ENCODE measurements at regions not wholly inside any gene's neighbourhood (a gene's known extent, or its start where the extent isn't known, plus 50 kb on each side); places are given as distances from the start of the nearest gene placed in this dataset.

GRCh38 chr15:47945872-47946650, 174.7 kb upstream of the SLC24A5 start:
- ATAC-seq (no peak), DNase-seq (no peak)
- Histone ChIP-seq H3K36me3 (replicated peaks in 1 of 2; ENCODE audit: insufficient read depth in 1 of 2, low read depth in 2 of 2) (no peaks in the 10 kb centered on the region), H3K27ac (no peak overlapping the region), H3K4me1 (no peaks in the 10 kb centered on the region), H3K9me3 (no peaks in the 10 kb centered on the region), H3K4me3 (no peak overlapping the region), H3K27me3 (no peaks in the 10 kb centered on the region)
- 76 to 80% methylated on average over 6 of the region's 6 CpGs for WGBS, 2 donors
- TF ChIP-seq POLR2A (IDR thresholded peaks at IDR 0.05) = no peak
- intact Hi-C loops (cut with DNase I) = no loop called here

- ATAC-seq = no peak
- no peaks in the 10 kb centered on the region for H3K9me3 ChIP-seq
- H3K27me3 ChIP-seq = no peaks in the 10 kb centered on the region
- TF ChIP-seq CTCF (IDR thresholded peaks at IDR 0.05) = no peak
- TF ChIP-seq POLR2A (IDR thresholded peaks at IDR 0.05) = no peak
- DNase-seq = no peak
- WGBS, 2 donors = 85 to 98% methylated on average over 4 of the region's 4 CpGs
- no peak overlapping the region for H3K27ac ChIP-seq
- H3K36me3 ChIP-seq (replicated peaks in 1 of 2; ENCODE audit: insufficient read depth in 1 of 2, low read depth in 2 of 2) = no peaks in the 10 kb centered on the region
- H3K4me3 ChIP-seq = no peak overlapping the region
- intact Hi-C loops (cut with DNase I) = no loop called here
- no peaks in the 10 kb centered on the region for H3K4me1 ChIP-seq
Measured at GRCh38 chr15:47949815-47950214, 171.0 kb upstream of the SLC24A5 start.

GRCh38 chr15:47950447-47950846, 170.3 kb upstream of the SLC24A5 start:
- 91 to 94% methylated on average over 2 of the region's 2 CpGs for WGBS, 2 donors
- no peaks in the 10 kb centered on the region for H3K36me3 ChIP-seq (replicated peaks in 1 of 2; ENCODE audit: insufficient read depth in 1 of 2, low read depth in 2 of 2)
- intact Hi-C loops (cut with DNase I) = no loop called here
- H3K27ac ChIP-seq = no peak overlapping the region
- DNase-seq (no peak), ATAC-seq (no peak)
- H3K4me3 ChIP-seq = no peak overlapping the region
- no peaks in the 10 kb centered on the region for H3K9me3 ChIP-seq
- no peaks in the 10 kb centered on the region for H3K4me1 ChIP-seq
- no peaks in the 10 kb centered on the region for H3K27me3 ChIP-seq
- TF ChIP-seq POLR2A (IDR thresholded peaks at IDR 0.05) = no peak
- no peak for TF ChIP-seq CTCF (IDR thresholded peaks at IDR 0.05)

- H3K4me1 ChIP-seq = no peaks in the 10 kb centered on the region
- H3K36me3 ChIP-seq (replicated peaks in 1 of 2; ENCODE audit: insufficient read depth in 1 of 2, low read depth in 2 of 2) = no peaks in the 10 kb centered on the region
- no peak overlapping the region for H3K27ac ChIP-seq
- TF ChIP-seq POLR2A (IDR thresholded peaks at IDR 0.05) (no peak), CTCF (IDR thresholded peaks at IDR 0.05) (no peak)
- DNase-seq (no peak), ATAC-seq (no peak)
- intact Hi-C loops (cut with DNase I) = no loop called here
- no peaks in the 10 kb centered on the region for H3K27me3 ChIP-seq
- H3K9me3 ChIP-seq = no peaks in the 10 kb centered on the region
- 93 to 100% methylated on average over 2 of the region's 2 CpGs for WGBS, 2 donors
- H3K4me3 ChIP-seq = no peak overlapping the region
Measured at GRCh38 chr15:47951781-47952180, 169.0 kb upstream of the SLC24A5 start.

DNA sequence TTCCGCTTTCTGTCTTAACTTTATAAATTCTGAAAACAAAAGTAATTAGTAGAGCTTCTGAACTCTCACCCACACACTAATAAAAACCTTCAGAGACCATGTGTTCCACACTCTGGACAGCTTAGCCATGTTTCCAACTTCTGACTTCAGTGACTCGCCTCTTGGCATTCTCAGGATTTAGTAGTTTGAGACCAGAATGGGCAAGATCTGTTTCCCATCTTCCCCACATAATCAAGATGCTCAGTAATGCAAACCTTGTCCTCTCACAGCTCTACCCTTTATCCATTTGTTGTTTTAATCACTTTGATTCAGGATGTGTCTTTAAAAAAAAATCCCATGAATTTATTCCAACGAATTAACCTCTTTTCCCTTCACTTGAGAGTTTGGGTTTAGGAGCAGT, 166.6 kb upstream of the SLC24A5 start:
- DNase-seq (no peak), ATAC-seq (no peak)
- 83 to 84% methylated on average over 3 of the region's 3 CpGs for WGBS, 2 donors
- H3K4me3 ChIP-seq = no peak overlapping the region
- intact Hi-C loops (cut with DNase I) = no loop called here
- TF ChIP-seq POLR2A (IDR thresholded peaks at IDR 0.05) (no peak), CTCF (IDR thresholded peaks at IDR 0.05) (no peak)
- H3K4me1 ChIP-seq = no peaks in the 10 kb centered on the region
- H3K27ac ChIP-seq = no peak overlapping the region
- H3K36me3 ChIP-seq (replicated peaks in 1 of 2; ENCODE audit: insufficient read depth in 1 of 2, low read depth in 2 of 2) = no peaks in the 10 kb centered on the region
- no peaks in the 10 kb centered on the region for H3K9me3 ChIP-seq
- no peaks in the 10 kb centered on the region for H3K27me3 ChIP-seq
